NCI-H774 (cell line): ENCODE measurements at regions not wholly inside any gene's neighbourhood (a gene's known extent, or its start where the extent isn't known, plus 50 kb on each side); places are given as distances from the start of the nearest gene placed in this dataset.

Source experiments
- DNase-seq: peaks from one replicate; lab custom pipeline; 2025; lab: John Stamatoyannopoulos, UW

GRCh38 chr12:30019366-30020140 lies 235.8 kb upstream of the TMTC1 start:
- DNase-seq: no peak

DNA sequence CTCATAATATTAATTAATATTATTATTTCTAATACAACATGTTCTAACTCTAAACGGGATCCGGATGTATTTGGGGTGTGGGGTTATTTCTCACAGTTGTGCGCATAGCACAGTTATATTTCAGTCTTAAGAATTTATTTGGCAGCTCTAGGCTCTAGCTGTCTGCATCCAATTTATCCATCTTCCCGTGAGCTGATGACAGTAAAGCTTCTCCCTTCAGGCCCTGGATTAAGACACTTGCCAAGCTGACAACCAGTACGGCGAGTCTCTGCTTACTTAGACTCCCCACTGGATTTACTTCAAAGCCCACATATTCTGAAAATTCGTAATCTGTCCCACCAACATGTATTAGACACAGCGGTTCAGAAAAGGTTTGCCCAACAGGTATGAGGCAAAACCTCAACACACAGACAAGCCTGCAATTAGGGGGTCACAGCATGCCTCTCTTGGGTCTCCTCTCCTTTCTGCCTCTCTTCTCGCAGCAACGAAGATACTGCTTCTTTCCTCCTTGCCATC lies 232.9 kb upstream of the TMTC1 start:
- DNase-seq: no peak

- DNase-seq: no peak
Observed at GRCh38 chr12:30015631-30016337, 232.0 kb upstream of the TMTC1 start.

DNA sequence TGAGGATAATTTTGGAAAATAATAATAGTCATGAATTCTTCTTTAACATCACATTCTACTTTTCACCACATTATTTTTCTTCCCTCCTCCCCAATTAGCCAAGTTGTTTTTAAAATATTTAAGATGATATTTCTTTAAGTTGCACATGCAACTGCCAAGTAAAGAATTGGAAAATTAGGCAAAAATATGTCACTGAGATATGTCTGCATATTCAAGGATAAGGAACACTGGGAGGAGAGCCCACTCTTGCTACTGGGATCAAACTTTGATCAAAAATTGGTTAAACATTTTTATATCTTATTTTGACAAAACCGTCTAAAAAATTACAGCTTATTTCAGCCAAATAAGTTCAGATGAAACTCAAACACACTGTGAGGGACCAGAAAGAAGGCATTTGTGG lies 231.2 kb upstream of the TMTC1 start:
- DNase-seq: no peak

- no peak for DNase-seq
Observed at GRCh38 chr12:30012816-30013450, 229.2 kb upstream of the TMTC1 start.

GRCh38 chr12:30010071-30011052 lies 226.6 kb upstream of the TMTC1 start:
- DNase-seq: no peak

DNA sequence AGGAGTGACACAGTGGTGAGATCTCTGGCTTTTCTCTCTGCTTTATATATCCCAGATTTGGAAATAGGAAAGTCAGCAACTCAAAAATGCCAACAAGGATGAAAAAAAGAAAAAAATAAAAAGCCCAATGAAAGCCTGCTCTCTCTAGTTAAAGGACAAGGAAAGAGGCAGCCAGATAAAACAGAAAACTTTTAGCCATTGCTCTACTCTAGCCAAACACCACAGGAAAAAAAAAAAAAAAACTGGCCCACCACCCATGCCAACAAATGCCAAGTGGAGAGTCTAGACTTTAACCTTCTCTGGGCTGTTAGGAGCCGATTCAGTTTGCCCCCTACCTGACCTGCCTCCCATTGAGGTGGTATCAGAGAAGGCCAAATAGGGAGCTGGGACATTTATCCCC lies 222.3 kb upstream of the TMTC1 start:
- DNase-seq: no peak

GRCh38 chr12:30003321-30003720 lies 219.6 kb upstream of the TMTC1 start:
- DNase-seq: no peak

DNA sequence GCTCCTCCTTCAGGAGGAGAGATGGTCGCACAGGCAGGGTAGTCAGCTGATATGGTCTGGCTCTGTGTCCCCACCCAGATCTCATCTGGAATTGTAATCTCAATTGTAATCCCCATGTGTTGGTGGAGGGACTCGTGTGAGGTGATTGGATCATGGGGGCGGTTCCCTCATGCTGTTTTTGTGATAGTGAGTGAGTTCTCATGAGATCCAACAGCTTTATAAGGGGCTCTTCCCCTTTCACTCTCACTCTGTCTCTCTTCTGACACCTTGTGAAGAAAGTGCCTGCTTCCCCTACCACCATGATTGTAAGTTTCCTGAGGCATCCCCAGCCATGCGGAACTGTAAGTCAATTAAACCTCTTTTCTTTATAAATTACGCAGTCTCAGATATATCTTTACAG lies 218.9 kb upstream of the TMTC1 start:
- no peak for DNase-seq

GRCh38 chr12:30000401-30000800 lies 216.7 kb upstream of the TMTC1 start:
- DNase-seq: no peak

- DNase-seq: no peak
Observed at GRCh38 chr12:29996993-29997392, 213.3 kb upstream of the TMTC1 start.

DNA sequence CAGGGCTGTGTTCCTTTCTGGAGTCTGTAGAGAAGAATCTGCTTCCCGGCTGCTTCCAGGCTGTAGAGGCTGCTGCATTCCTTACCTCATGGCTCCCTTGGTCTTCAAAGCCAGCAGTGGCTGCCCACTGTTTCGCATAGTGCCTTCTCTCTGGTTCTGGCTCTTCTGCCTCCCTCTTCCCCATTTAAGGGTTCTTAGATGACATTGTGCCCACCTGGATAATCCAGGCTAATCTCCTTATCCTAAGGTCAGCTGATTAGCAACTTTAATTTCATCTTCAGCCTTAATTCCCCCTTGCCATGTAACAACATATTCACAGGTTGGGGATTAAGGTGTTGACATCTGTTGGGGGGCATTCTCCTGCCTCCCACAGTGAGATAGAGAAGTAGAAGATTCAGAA lies 208.6 kb upstream of the TMTC1 start:
- DNase-seq: no peak

DNA sequence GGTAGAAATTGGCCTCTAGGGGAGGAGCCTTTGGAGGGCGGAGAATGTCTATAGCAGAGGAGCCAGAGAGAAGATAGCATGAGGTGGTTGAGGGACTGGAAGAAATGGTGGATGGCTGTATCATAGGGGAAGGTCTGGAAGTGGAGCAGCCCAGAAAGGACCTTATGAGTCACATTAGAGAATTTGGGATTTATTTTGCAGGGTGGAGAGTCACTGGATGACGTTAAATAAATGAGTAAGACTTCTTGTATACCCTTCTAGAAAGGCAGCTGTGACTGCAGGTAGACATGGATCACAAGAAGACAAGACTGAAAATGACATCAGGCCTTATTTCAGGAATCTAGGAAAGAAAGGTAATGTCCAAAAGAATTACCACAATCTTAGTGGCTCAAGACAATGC lies 208.2 kb upstream of the TMTC1 start:
- DNase-seq: no peak

GRCh38 chr12:29990971-29991370 lies 207.2 kb upstream of the TMTC1 start:
- DNase-seq: no peak

DNA sequence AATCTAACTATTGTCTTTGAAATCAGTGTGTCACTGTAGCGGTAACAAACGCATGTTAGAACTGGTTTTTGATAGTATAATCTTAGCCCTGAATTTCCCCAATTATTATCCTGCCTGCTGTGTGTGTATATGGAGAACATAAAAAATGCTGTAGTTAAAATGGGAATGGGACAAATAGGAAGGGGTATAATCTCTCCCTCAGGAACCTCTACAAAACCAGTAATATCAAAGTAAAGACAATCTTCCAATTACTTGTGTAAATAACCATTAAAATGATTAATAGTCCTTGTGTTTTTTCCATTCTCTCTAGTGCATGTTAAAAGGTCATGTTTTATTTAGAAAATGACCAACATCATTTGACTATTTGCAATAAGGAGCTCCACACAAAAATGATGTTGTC lies 200.1 kb upstream of the TMTC1 start:
- peak; percentile 24 for DNase-seq

GRCh38 chr12:29980304-29980703 lies 196.6 kb upstream of the TMTC1 start:
- no peak for DNase-seq

DNA sequence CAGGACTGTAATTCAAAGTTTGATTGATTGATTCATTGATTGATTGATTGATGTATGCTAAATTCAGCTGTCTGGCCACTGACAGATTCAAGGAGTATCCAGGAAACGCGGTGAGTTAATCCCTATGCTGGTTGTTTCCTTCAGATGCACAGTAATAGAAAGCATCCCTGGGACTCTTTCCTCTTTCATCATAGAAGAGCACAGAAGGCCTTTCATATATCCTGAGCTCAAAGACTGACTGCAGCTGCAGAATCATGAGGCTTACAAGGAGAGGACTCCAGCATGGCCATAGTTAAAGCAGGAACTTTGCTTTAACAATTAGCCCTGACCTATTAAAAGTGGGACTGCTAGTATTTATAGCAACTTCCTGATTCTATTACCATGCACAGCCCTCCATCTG lies 187.7 kb upstream of the TMTC1 start:
- no peak for DNase-seq

DNA sequence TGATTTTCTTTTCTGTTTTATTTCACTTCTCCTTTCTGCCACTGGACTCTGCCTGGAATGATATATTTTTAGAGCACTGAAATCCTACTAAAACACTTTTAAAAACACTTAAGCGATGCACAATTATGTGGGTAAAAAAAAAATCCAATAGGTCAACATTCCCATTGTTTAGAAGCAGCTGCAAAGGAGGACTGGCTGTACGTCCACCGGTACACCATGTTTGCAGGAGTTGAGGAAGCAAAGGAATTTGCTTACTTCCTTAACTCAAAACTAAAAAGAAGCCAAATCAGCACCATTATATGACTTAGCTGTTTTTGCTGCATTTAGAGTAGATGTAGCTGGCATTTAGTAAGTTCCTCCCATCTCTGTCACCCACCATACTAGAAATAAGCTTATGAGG lies 186.8 kb upstream of the TMTC1 start:
- DNase-seq: peak; percentile 10

GRCh38 chr12:29962276-29963035 lies 178.7 kb upstream of the TMTC1 start:
- no peak for DNase-seq

DNA sequence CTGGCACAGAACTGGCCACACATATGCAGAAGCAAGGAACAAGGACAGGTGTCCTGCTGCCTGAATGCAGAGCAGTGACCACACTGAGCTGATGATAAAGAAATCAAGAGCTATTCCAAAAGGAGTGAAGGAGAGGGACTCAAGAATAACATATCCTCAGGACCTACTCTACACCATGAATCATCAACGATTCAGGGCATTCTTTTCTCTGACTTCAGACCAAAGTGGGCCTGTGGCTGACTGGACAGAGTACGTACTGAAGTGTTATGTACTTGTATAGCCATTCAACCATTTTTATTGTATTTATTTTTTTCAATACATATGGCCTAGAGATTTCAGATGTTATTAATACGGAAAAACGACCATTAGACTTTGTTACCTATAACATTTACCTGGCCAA lies 177.5 kb upstream of the TMTC1 start:
- no peak for DNase-seq

DNA sequence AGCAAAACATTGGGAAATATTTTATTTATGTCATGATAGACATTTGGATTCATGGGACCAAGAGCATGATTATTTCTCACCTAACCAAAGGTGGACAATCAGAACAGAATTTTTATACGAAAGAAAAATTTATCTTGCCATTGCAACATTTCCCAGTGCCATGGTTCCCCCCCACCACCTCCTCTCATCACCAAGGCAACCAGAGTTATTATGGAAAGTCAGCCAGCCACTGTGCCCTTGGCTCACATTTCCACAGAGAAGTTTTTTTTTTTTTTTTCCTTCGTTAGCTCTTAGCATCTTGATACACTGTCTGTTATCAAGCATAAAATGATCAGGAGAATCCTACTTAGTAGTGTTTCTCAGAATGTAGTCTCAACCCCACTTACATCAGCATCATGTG lies 176.4 kb upstream of the TMTC1 start:
- DNase-seq: no peak
